Fibroblast of skin of right biceps (primary cell): ENCODE measurements at regions not wholly inside any gene's neighbourhood (a gene's known extent, or its start where the extent isn't known, plus 50 kb on each side); places are given as distances from the start of the nearest gene placed in this dataset.
A peak's percentile ranks its signal among the peaks of the same experiment; 100 is the strongest.

Experiments used
- DNase-seq: peaks from one replicate; pipeline ENCODE4 v3.0.0-alpha.2; 2013

GRCh38 chr5:141745390-141745789 lies 63.4 kb upstream of the ARAP3 start:
- DNase-seq, result no peak

- no peak for DNase-seq
Measured at GRCh38 chr5:141743866-141744272, 61.8 kb upstream of the ARAP3 start.

- DNase-seq, result peak; percentile 25
Measured at GRCh38 chr5:141742866-141743851, 61.1 kb upstream of the ARAP3 start.

GRCh38 chr5:141742144-141742543 lies 60.1 kb upstream of the ARAP3 start:
- no peak for DNase-seq

DNA sequence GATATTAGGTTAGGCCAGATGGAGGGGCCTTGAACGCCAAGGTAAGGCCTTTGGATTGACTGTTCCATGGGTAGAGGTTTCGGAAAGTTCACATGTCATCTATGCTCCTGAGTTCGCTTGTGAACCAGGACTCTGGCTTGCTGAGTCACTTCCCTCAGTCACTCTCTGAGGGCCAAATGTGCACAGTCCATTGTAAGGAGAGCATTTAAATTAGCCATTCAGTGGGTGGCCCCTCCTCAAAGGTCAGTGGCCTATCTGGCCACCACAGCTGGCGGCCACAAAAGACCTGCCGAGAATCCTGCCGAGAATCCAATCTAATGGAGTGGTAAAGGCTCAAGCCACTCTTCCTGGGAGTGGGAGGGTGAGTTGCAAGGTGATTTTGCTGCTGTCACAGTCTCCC lies 58.9 kb upstream of the ARAP3 start:
- no peak for DNase-seq

- no peak for DNase-seq
Measured at GRCh38 chr5:141737535-141737934, 55.5 kb upstream of the ARAP3 start.

- no peak for DNase-seq
Measured at GRCh38 chr5:141735823-141736222, 53.8 kb upstream of the ARAP3 start.

GRCh38 chr5:141734501-141735229 lies 52.6 kb upstream of the ARAP3 start:
- DNase-seq, result peak; percentile 57

- DNase-seq, result no peak
Measured at GRCh38 chr5:141733198-141733597, 51.2 kb upstream of the ARAP3 start.

DNA sequence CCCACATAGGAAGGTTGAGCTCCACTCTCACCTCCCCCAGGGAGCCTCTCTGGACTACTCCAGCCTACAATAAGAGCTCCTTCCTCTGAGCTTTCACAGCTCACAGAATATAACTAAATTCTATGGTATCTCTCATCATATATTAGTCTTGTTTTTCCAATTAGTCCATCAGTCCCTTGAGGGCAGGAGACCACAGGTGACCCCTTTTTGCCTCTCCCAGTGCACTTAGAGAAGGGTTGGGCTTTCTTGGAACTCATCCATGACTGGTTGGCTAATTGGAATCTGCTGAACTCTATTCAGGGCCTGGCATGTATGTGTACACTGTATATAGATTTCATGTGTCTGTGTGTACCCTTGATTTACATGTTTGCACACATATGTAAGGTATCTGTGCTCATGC lies 50.4 kb upstream of the ARAP3 start:
- no peak for DNase-seq
